WTC11 (cell line): ENCODE measurements at regions not wholly inside any gene's neighbourhood (a gene's known extent, or its start where the extent isn't known, plus 50 kb on each side); places are given as distances from the start of the nearest gene placed in this dataset.

Source experiments
- ATF1 ChIP-seq: sonication (generic); formaldehyde crosslinking; IDR thresholded peaks from 2 replicates; pipeline ENCODE4 v1.8.1; 2023; ENCODE audit warnings: mild to moderate bottlenecking, moderate library complexity, missing genetic modification reagents
- CTCF ChIP-seq: fragments of 200-600 bp; IDR thresholded peaks from 2 replicates; pipeline ENCODE4 v1.8.0; 2022; ENCODE audit warnings: antibody characterized with exemption
- E2F1 ChIP-seq: sonication (generic); formaldehyde crosslinking; IDR thresholded peaks from 2 replicates; pipeline ENCODE4 v1.8.0; 2022; ENCODE audit warnings: mild to moderate bottlenecking, missing genetic modification reagents
- FOXP1 ChIP-seq: sonication (generic); formaldehyde crosslinking; IDR thresholded peaks from 2 replicates; pipeline ENCODE4 v1.8.0; 2022; ENCODE audit warnings: missing genetic modification reagents, mild to moderate bottlenecking, moderate library complexity, borderline replicate concordance
- HMGXB4 ChIP-seq: sonication (generic); formaldehyde crosslinking; IDR thresholded peaks from 2 replicates; pipeline ENCODE4 v1.8.1; 2023; ENCODE audit warnings: mild to moderate bottlenecking, moderate library complexity, missing genetic modification reagents
- ZNF263 ChIP-seq: sonication (generic); formaldehyde crosslinking; IDR thresholded peaks from 2 replicates; pipeline ENCODE4 v1.8.1; 2022; ENCODE audit warnings: low read depth, mild to moderate bottlenecking, moderate library complexity, missing genetic modification reagents

- TF ChIP-seq ZNF263 (no peak), CTCF (no peak), ATF1 (CRISPR knock-in tag) (no peak), FOXP1 (CRISPR knock-in tag) (no peak), E2F1 (CRISPR knock-in tag) (no peak), HMGXB4 (CRISPR knock-in tag) (no peak)
Measured at GRCh38 chr1:178577882-178578281, 65.0 kb downstream of the TEX35 start.
